Panc1 (cell line): ENCODE measurements at regions not wholly inside any gene's neighbourhood (a gene's known extent, or its start where the extent isn't known, plus 50 kb on each side); places are given as distances from the start of the nearest gene placed in this dataset.

Source experiments
- ATAC-seq: fragments of 200-7000 bp; cut with Tn5 transposase; 2 replicates; pipeline ENCODE4 v1.9.1; 2020; ENCODE audit warnings: mild to moderate bottlenecking, moderate library complexity
- BruUV-seq: library from RNA; stranded (reverse); fragments of 400-500 nt; replicated peaks from 2 replicates; lab custom pipeline; 2021; lab: Mats Ljungman, UMichigan
- CTCF ChIA-PET: fragments of 300-600 bp; sonication (Branson Sonifier 250); formaldehyde crosslinking; loops from one replicate; lab custom pipeline; 2022; ENCODE audit warnings: antibody characterized with exemption; lab: Charles Lee
- POLR2A ChIA-PET: fragments of 300-600 bp; sonication (Branson Sonifier 250); formaldehyde crosslinking; loops from one replicate; lab custom pipeline; 2022; ENCODE audit warnings: antibody characterized with exemption; lab: Charles Lee
- DNase-seq: peaks from one replicate; pipeline ENCODE4 v3.0.0-alpha.2; 2010; ENCODE audit warnings: low read depth, low spot score
- H3K27ac ChIP-seq: 2 replicates; pipeline ENCODE4 v1.5.1; 2011; ENCODE audit warnings: mild to moderate bottlenecking, low read length, inconsistent platforms
- H3K27me3 ChIP-seq: fragments of 200-500 bp; sonication (Bioruptor generic); 2 replicates; pipeline ENCODE4 v1.6.0; 2014; ENCODE audit warnings: low read length, inconsistent platforms; ENCODE audit not compliant: control insufficient read depth, insufficient read depth
- H3K36me3 ChIP-seq: fragments of 200-500 bp; sonication (Bioruptor generic); 2 replicates; pipeline ENCODE4 v1.5.1; 2014; ENCODE audit warnings: inconsistent platforms, mild to moderate bottlenecking, low read length, moderate library complexity; ENCODE audit not compliant: control insufficient read depth, insufficient read depth
- H3K4me1 ChIP-seq: 2 replicates; pipeline ENCODE4 v1.5.1; 2011; ENCODE audit warnings: inconsistent platforms, mild to moderate bottlenecking, low read length, moderate library complexity; ENCODE audit not compliant: control insufficient read depth, insufficient read depth
- H3K4me3 ChIP-seq, 2 experiments: 2 replicates each; pipeline ENCODE4 v1.5.1; 2011 to 2012; ENCODE audit warnings: low read depth in 2 of 2, low read length in 2 of 2, mild to moderate bottlenecking in 2 of 2, inconsistent platforms in 1 of 2, moderate library complexity in 1 of 2
- H3K9me3 ChIP-seq: fragments of 200-500 bp; sonication (Bioruptor generic); 2 replicates; pipeline ENCODE4 v1.5.1; 2014; ENCODE audit warnings: low read depth, mild to moderate bottlenecking, inconsistent platforms, low read length, moderate library complexity; ENCODE audit not compliant: control insufficient read depth, insufficient read depth
- POLR2AphosphoS5 ChIP-seq: IDR thresholded peaks from 2 replicates; pipeline ENCODE4 v1.6.1; 2012; ENCODE audit warnings: mild to moderate bottlenecking, low read depth, low read length, moderate library complexity
- SIN3A ChIP-seq: IDR thresholded peaks from 2 replicates; pipeline ENCODE4 v1.6.1; 2012; ENCODE audit warnings: low read depth, mild to moderate bottlenecking, low read length, moderate library complexity, borderline replicate concordance; ENCODE audit not compliant: insufficient read depth
- TCF7L2 ChIP-seq: IDR thresholded peaks from 2 replicates; pipeline ENCODE4 v1.6.1; 2011; ENCODE audit warnings: mild to moderate bottlenecking, low read depth, low read length, inconsistent platforms
- in situ Hi-C: cut with HindIII; loops from 2 replicates; pipeline ENCODE4 v1.10.0; 2016; ENCODE audit warnings: low sequenced_read_pairs, low pct_unique_long_range_greater_than_20kb
- intact Hi-C: fragments of 100-400 bp; cut with micrococcal nuclease; formaldehyde crosslinking; loops from one replicate; pipeline ENCODE4 v1.10.0; 2022; ENCODE audit not compliant: unreplicated experiment
- TF ChIP-seq, protein P1 (sequence below), 2 experiments: IDR thresholded peaks; 2 replicates each; pipeline ENCODE4 v1.6.1; 2011 to 2012; ENCODE audit warnings: low read depth in 2 of 2, control low read depth in 1 of 2, low read length in 1 of 2, mild to moderate bottlenecking in 1 of 2, moderate library complexity in 1 of 2; ENCODE audit not compliant: insufficient read depth in 1 of 2
- TF ChIP-seq, protein P2 (sequence below): fragments of 450-650 bp; IDR thresholded peaks from 2 replicates; pipeline ENCODE4 v1.5.1; 2017; ENCODE audit warnings: mild to moderate bottlenecking

DNA sequence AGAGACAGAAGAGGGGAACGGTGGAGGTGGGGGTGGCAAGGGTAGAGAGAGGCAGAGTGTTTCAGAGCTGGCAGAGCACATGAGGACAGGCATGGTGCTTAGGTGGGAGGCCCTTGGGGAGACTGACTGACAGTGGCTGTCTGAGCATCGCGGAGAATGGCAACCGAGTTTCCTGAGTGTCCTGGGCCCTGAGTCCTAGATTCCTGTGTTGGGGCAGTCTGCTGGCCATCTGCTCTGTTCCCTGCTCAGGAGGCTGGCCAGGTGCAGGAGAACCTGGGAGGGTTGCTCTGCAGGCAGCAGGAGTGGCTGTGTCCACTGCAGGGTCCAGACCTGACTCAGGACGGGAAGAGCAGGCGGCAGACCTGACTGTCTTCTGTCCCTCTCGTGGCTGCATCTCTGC, 248.9 kb downstream of the LRFN2 start:
- in situ Hi-C loops: no loop called here
- TF ChIP-seq TCF7L2: no peak
- no peak for TF ChIP-seq POLR2AphosphoS5
- TF ChIP-seq SIN3A: no peak
- TF ChIP-seq, protein P1, sequence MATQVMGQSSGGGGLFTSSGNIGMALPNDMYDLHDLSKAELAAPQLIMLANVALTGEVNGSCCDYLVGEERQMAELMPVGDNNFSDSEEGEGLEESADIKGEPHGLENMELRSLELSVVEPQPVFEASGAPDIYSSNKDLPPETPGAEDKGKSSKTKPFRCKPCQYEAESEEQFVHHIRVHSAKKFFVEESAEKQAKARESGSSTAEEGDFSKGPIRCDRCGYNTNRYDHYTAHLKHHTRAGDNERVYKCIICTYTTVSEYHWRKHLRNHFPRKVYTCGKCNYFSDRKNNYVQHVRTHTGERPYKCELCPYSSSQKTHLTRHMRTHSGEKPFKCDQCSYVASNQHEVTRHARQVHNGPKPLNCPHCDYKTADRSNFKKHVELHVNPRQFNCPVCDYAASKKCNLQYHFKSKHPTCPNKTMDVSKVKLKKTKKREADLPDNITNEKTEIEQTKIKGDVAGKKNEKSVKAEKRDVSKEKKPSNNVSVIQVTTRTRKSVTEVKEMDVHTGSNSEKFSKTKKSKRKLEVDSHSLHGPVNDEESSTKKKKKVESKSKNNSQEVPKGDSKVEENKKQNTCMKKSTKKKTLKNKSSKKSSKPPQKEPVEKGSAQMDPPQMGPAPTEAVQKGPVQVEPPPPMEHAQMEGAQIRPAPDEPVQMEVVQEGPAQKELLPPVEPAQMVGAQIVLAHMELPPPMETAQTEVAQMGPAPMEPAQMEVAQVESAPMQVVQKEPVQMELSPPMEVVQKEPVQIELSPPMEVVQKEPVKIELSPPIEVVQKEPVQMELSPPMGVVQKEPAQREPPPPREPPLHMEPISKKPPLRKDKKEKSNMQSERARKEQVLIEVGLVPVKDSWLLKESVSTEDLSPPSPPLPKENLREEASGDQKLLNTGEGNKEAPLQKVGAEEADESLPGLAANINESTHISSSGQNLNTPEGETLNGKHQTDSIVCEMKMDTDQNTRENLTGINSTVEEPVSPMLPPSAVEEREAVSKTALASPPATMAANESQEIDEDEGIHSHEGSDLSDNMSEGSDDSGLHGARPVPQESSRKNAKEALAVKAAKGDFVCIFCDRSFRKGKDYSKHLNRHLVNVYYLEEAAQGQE (IDR thresholded peaks at IDR 0.05; ENCODE audit: insufficient read depth in 1 of 2, low read depth in 2 of 2, low read length in 1 of 2): no peak
- TF ChIP-seq, protein P2, sequence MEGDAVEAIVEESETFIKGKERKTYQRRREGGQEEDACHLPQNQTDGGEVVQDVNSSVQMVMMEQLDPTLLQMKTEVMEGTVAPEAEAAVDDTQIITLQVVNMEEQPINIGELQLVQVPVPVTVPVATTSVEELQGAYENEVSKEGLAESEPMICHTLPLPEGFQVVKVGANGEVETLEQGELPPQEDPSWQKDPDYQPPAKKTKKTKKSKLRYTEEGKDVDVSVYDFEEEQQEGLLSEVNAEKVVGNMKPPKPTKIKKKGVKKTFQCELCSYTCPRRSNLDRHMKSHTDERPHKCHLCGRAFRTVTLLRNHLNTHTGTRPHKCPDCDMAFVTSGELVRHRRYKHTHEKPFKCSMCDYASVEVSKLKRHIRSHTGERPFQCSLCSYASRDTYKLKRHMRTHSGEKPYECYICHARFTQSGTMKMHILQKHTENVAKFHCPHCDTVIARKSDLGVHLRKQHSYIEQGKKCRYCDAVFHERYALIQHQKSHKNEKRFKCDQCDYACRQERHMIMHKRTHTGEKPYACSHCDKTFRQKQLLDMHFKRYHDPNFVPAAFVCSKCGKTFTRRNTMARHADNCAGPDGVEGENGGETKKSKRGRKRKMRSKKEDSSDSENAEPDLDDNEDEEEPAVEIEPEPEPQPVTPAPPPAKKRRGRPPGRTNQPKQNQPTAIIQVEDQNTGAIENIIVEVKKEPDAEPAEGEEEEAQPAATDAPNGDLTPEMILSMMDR: no peak
- BruUV-seq: no TSS peak

DNA sequence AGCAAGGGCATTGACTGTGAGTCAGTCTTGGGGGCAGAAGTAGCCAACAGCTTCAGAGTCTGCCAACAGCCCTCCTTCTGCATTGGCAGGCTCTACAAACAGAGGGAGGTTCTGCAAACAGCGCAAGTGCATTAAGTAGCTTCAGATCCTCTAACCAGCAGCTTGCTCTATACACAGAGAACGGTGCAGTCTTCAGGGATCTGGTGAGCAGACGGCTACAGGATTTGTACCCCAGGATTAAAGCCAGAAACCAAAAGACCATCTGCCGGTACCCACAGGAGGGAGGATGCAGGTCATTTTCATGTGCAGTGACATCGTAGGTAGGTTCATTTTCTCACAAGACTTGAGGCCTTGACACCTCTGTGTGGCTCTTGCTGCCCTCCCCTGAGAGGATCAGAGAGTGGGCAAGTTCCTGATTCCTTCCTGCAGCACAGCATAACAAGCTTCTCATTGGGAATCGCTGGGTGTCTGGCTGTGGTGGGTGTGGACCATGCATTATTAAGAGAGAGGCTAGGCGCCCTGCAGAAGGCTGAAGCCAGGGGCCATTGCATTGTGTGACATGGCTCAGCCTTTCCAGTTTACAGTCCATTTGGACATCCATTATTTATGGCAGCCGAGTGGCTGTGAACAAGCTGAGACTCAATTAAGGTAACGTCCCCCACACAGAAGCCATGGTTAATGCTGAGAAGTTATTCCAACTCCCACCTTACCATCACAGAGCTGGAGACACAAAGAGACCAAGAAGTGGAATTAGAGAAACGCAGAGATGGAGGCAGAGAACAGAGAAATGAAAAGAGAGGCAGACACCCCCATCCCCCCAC, 250.0 kb downstream of the LRFN2 start:
- Histone ChIP-seq H3K4me1 (no peaks in the 10 kb centered on the region), H3K9me3 (no peaks in the 10 kb centered on the region), H3K36me3 (no peaks in the 10 kb centered on the region), H3K27me3 (peaks cover 3% of the 10 kb centered on the region; the same call in 1 of the 2 replicates), H3K4me3 (no peak overlapping the region), H3K27ac (no peak overlapping the region)
- POLR2A ChIA-PET: no interaction called here
- CTCF ChIA-PET: no interaction called here
- ATAC-seq (no peak), DNase-seq (no peak)
- intact Hi-C loops: no loop called here
- BruUV-seq: no TSS peak
- TF ChIP-seq TCF7L2 (no peak), POLR2AphosphoS5 (no peak), SIN3A (no peak)
- TF ChIP-seq, protein P1 (IDR thresholded peaks at IDR 0.05; ENCODE audit: insufficient read depth in 1 of 2, low read depth in 2 of 2, low read length in 1 of 2): no peak
- TF ChIP-seq, protein P2: no peak
- in situ Hi-C loops: no loop called here

More for the DNA sequence above, 248.9 kb downstream of the LRFN2 start:
- Histone ChIP-seq H3K4me1 (no peaks in the 10 kb centered on the region), H3K36me3 (no peaks in the 10 kb centered on the region), H3K4me3 (no peak overlapping the region), H3K27ac (no peak overlapping the region), H3K27me3 (peaks cover 3% of the 10 kb centered on the region; the same call in 1 of the 2 replicates), H3K9me3 (no peaks in the 10 kb centered on the region)
- intact Hi-C loops: no loop called here
- ATAC-seq (no peak), DNase-seq (no peak)
- POLR2A ChIA-PET: no interaction called here
- CTCF ChIA-PET: no interaction called here
